K562 (cell line): ENCODE measurements at regions not wholly inside any gene's neighbourhood (a gene's known extent, or its start where the extent isn't known, plus 50 kb on each side); places are given as distances from the start of the nearest gene placed in this dataset.

Experiments
- ATAC-seq: fragments of 200-7000 bp; cut with Tn5 transposase; 3 replicates; pipeline ENCODE4 v1.9.1; 2020; ENCODE audit warnings: moderate library complexity
- BruUV-seq: library from RNA; stranded (reverse); fragments of 400-500 nt; replicated peaks from 2 replicates; lab custom pipeline; 2021; lab: Mats Ljungman, UMichigan
- CTCF ChIA-PET: fragments of 300-600 bp; formaldehyde crosslinking; extraction: SDS; loops from one replicate; lab custom pipeline; 2021; ENCODE audit warnings: low intra/inter-chr PET ratio; lab: Yijun Ruan, JAX
- POLR2A ChIA-PET: fragments of 300-600, 350-650 bp; sonication (Branson Sonifier 250); formaldehyde crosslinking; extraction: SDS; loops from one replicate; lab custom pipeline; 2021; ENCODE audit warnings: antibody characterized with exemption, inconsistent platforms; lab: Yijun Ruan, JAX
- DNase-seq, 4 experiments: peaks; one replicate each; pipeline versions ENCODE4 v3.0.0 to v3.0.0-alpha.2; 2011 to 2018; ENCODE audit warnings: low spot score in 3 of 4, mixed read lengths in 3 of 4; ENCODE audit errors: extremely low read depth in 1 of 4
- FAIRE-seq: peaks from 2 replicates; lab custom pipeline; 2011; peaks lifted over from hg19 to GRCh38; lab: Jason Lieb, UNC
- H2AFZ ChIP-seq: 2 replicates; pipeline ENCODE4 v1.6.0; 2011; ENCODE audit warnings: low read depth, low read length, control low read depth, inconsistent platforms
- H3K27ac ChIP-seq: fragments of 200-600 bp; 3 replicates; pipeline ENCODE4 v1.8.0; 2011; ENCODE audit warnings: low read depth, mild to moderate bottlenecking, control low read depth, inconsistent platforms, low read length, moderate library complexity, mixed read lengths; ENCODE audit errors: extremely low read depth
- H3K27me3 ChIP-seq, 2 experiments: fragments of 300-600 bp in 1 of 2; 2 replicates in 1 of 2; 3 replicates in 1 of 2; pipeline versions ENCODE4 v1.6.0 to v1.8.0; 2011; ENCODE audit warnings: inconsistent platforms in 2 of 2, low read length in 2 of 2, mild to moderate bottlenecking in 1 of 2, mixed read lengths in 1 of 2, moderate library complexity in 1 of 2; ENCODE audit not compliant: control insufficient read depth in 2 of 2, insufficient read depth in 2 of 2
- H3K36me3 ChIP-seq: fragments of 300-600 bp; 3 replicates; pipeline ENCODE4 v1.8.0; 2011; ENCODE audit warnings: mild to moderate bottlenecking, low read length, inconsistent platforms; ENCODE audit not compliant: control insufficient read depth, insufficient read depth
- H3K4me1 ChIP-seq, 2 experiments: fragments of 200-600 bp in 1 of 2; replicated peaks in 1 of 2; 2 replicates in 1 of 2; 3 replicates in 1 of 2; pipeline versions ENCODE4 v1.5.1 to v1.8.0; 2011; ENCODE audit warnings: inconsistent platforms in 2 of 2, low read length in 2 of 2, mild to moderate bottlenecking in 1 of 2, mixed read lengths in 1 of 2, moderate library complexity in 1 of 2; ENCODE audit not compliant: control insufficient read depth in 2 of 2, insufficient read depth in 2 of 2
- H3K4me2 ChIP-seq: 2 replicates; pipeline ENCODE4 v1.6.1; 2011; ENCODE audit warnings: low read length, control low read depth, inconsistent platforms, mixed read lengths; ENCODE audit not compliant: insufficient read depth
- H3K4me3 ChIP-seq: fragments of 200-600 bp; sonication (generic), shearing (Covaris generic); 2 replicates; pipeline ENCODE4 v1.5.1; 2016; ENCODE audit warnings: control low read depth, inconsistent platforms
- H3K79me2 ChIP-seq: fragments of 200-600 bp; 3 replicates; pipeline ENCODE4 v1.8.0; 2011; ENCODE audit warnings: low read length, inconsistent platforms; ENCODE audit not compliant: control insufficient read depth, insufficient read depth
- H3K9ac ChIP-seq, 2 experiments: 2 replicates each; pipeline versions ENCODE4 v1.6.0 to v1.6.1; 2011; ENCODE audit warnings: low read depth in 2 of 2, low read length in 2 of 2, control low read depth in 1 of 2, inconsistent platforms in 1 of 2, mild to moderate bottlenecking in 1 of 2, mixed read lengths in 1 of 2; ENCODE audit not compliant: insufficient read depth in 1 of 2
- H3K9me1 ChIP-seq: one replicate; pipeline ENCODE4 v1.6.0; 2011; ENCODE audit warnings: inconsistent platforms, mild to moderate bottlenecking, low read length, moderate library complexity; ENCODE audit not compliant: control insufficient read depth, insufficient read depth
- H3K9me3 ChIP-seq: replicated peaks from 2 replicates; pipeline ENCODE4 v1.5.1; 2011; ENCODE audit warnings: low read depth, low read length, inconsistent platforms; ENCODE audit not compliant: control insufficient read depth, insufficient read depth
- H4K20me1 ChIP-seq: replicated peaks from 2 replicates; pipeline ENCODE4 v1.6.1; 2011; ENCODE audit warnings: low read length, inconsistent platforms, mixed read lengths; ENCODE audit not compliant: control insufficient read depth, insufficient read depth
- BRF2 ChIP-seq: IDR thresholded peaks from 3 replicates; pipeline ENCODE4 v1.6.1; 2011; ENCODE audit warnings: borderline replicate concordance, mild to moderate bottlenecking; ENCODE audit not compliant: insufficient read length, insufficient read depth
- GABPA ChIP-seq: fragments of 200-800 bp; sonication (Bioruptor generic); conservative IDR thresholded peaks from 2 replicates; pipeline ENCODE4 v1.6.1; 2016; ENCODE audit warnings: low read depth, missing genetic modification characterization, missing compliant biosample characterization
- LEF1 ChIP-seq: fragments of 450-650 bp; IDR thresholded peaks from 2 replicates; pipeline ENCODE4 v1.6.1; 2016; ENCODE audit warnings: mild to moderate bottlenecking
- POLR2AphosphoS5 ChIP-seq: IDR thresholded peaks from 2 replicates; pipeline ENCODE4 v1.6.1; 2011; ENCODE audit warnings: mild to moderate bottlenecking, low read depth, low read length, moderate library complexity; ENCODE audit not compliant: control insufficient read depth, insufficient read depth
- RBFOX2 ChIP-seq: fragments of 200-400 bp; formaldehyde crosslinking; IDR thresholded peaks from 2 replicates; pipeline ENCODE4 v1.6.1; 2017; ENCODE audit warnings: low read depth, mild to moderate bottlenecking, low read length, moderate library complexity
- WGBS: fragments of 100-300 bp; shearing (Covaris generic); methylation state at CpG from one replicate; pipeline ENCODE4 v1.1.6; 2016; ENCODE audit warnings: low coverage, mixed read lengths; ENCODE audit not compliant: insufficient coverage; ENCODE audit errors: missing lambda C conversion rate; 5-methylcytosine and 5-hydroxymethylcytosine counted together
- in situ Hi-C: fragments of 300-500 bp; cut with MboI; formaldehyde crosslinking; loops from 4 replicates; pipeline ENCODE4 v1.15.0; 2018; ENCODE audit warnings: inconsistent platforms, mixed read lengths
- intact Hi-C: fragments of 100-400 bp; cut with micrococcal nuclease; formaldehyde crosslinking; loops from 2 replicates; pipeline ENCODE4 v1.14.2; 2022

- ATAC-seq (no peak), FAIRE-seq (no peak), DNase-seq (no peak)
- in situ Hi-C loops (no loop called here), intact Hi-C loops (no loop called here)
- H3K4me2 ChIP-seq = no peak overlapping the region
- WGBS = 3% methylated on average over 6 of the region's 6 CpGs
- no peaks in the 10 kb centered on the region for H3K9me1 ChIP-seq
- peaks cover 19 to 29% of the 10 kb centered on the region in 2 experiments; a peak in 4 of 5 replicates for H3K27me3 ChIP-seq
- no peak overlapping the region for H3K9ac ChIP-seq
- H3K4me3 ChIP-seq = no peak overlapping the region
- no peaks in the 10 kb centered on the region for H3K36me3 ChIP-seq
- no peaks in the 10 kb centered on the region for H3K4me1 ChIP-seq
- POLR2A ChIA-PET = interaction anchor here (0.9 kb wide), 1 partner anchor 8 kb away, joined by 3 read pairs; no protein-coding TSS in a partner anchor
- H3K27ac ChIP-seq = no peak overlapping the region
- no peaks in the 10 kb centered on the region for H4K20me1 ChIP-seq
- H3K79me2 ChIP-seq = no peaks in the 10 kb centered on the region
- TF ChIP-seq GABPA (tag) = no peak
- TF ChIP-seq BRF2 = no peak
- TF ChIP-seq POLR2AphosphoS5 = no peak
- TF ChIP-seq RBFOX2 = no peak
- TF ChIP-seq LEF1 = no peak
- no peak overlapping the region for H2AFZ ChIP-seq
- BruUV-seq = no TSS peak
- no peaks in the 10 kb centered on the region for H3K9me3 ChIP-seq
- CTCF ChIA-PET = no interaction called here
Measured at GRCh38 chr2:39608686-39609441, 56.9 kb upstream of the TMEM178A start.
